NCI-H2227 (cell line): ENCODE measurements at regions not wholly inside any gene's neighbourhood (a gene's known extent, or its start where the extent isn't known, plus 50 kb on each side); places are given as distances from the start of the nearest gene placed in this dataset.

Experiments
- DNase-seq: peaks from one replicate; lab custom pipeline; 2025; ENCODE audit not compliant: unreplicated experiment; lab: John Stamatoyannopoulos, UW

DNA sequence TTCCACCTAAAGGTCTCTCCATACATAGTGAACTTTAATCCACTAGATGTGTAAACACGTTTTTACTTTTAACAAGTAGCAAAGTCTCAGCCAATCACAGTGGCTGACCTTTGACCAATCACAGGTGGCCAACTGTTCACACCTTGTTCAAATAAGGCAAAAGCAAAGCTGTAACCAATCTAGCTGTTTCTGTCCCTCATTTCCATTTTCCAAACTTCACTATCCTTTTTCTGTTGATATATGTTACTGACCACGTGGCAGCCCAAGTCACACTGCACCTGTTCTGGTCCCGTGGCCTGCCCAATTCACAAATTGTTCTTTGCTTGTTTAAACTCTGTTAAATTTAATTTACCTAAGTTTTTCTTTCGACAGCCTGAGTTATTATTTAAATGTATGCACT lies 393.5 kb upstream of the NETO1 start:
- no peak for DNase-seq

DNA sequence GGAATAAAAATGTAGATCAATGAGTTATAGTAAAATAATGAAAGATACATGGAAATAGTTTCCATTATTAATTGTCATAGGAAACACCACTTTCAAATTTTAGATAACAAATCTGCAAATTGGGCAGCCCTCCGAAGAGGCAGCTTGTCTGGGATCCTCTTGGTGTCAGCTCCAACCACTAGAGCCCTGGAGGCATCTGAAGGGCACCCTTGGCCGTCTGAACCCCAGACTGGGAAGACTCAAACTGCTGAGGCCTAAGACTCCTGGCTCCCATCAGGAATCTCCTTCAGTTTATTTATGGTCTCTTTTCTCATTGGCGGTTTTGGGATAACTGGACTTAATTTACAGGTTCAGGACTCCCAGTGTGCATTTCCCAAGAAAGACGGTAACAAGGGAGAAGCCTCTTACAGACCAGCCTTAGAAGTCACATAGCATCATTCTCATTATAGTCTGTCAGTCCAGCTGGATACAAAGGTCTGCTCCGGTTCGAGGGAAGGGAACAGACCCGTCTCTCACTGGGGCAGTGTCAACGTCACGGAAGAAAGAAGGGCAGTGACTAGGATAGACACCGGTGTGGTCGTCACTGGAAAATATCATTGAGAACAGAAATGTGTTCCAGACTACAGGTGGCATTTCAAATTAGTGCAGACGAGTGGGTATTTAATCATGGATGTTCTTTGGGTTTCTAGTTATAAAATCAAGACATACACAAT lies 390.7 kb upstream of the NETO1 start:
- no peak for DNase-seq

GRCh38 chr18:73254564-73254963 lies 386.8 kb upstream of the NETO1 start:
- DNase-seq, result no peak

- DNase-seq, result no peak
Measured at GRCh38 chr18:73249030-73249429, 381.2 kb upstream of the NETO1 start.

DNA sequence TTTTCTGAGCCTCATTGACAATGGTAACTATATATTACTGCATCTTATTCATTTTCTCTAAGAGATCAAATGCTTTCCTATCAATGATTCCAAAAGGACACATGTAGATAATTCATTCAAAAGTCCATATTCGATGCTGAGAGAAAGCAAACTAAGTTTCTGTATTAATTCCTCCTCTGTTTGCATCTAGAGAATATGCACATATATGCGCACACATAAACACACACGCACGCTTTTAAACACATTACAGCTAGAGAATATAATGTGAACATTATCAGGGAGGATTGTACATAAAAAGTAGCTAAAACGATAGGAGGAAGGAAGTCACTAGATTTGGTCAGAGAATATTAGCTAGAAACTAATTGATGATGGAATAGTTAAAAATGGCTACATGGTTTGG lies 379.0 kb upstream of the NETO1 start:
- no peak for DNase-seq

DNA sequence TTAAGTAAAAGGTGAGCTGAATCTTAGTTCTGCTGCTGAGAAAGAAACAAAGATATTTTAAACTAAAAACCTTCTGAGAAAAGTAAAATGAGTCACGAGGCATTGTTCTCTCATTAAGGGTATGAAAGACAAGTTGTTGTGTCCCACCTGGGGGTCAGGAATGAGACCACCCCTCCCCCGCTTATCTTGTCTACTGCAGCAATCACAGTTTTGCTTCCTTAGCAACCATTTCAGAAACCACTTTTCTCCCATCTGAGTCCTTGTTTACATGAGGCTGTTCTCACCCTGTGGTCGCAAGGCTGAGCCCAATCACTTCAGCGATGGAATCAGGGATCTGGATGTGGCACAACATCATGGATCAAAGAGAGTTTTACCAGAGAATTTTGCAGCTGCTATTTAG lies 377.6 kb upstream of the NETO1 start:
- no peak for DNase-seq

DNA sequence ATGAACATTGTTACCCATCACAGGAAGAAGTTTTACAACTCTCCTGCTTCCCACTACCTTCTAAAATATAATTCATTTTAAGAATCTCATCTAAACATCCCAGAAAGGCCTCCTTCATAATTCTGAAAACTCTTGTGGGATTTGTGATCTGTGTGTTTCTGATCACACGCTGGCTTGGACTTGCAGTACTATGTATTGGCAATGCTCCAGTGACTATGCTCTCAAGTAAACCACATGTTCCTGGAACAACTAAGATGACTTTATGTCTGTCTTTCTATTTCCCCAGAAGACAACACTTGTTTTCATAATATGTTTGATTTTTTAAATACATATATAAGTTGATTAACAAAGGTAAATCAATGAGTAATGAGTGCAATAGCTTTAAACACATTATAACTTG lies 376.6 kb upstream of the NETO1 start:
- DNase-seq, result no peak

DNA sequence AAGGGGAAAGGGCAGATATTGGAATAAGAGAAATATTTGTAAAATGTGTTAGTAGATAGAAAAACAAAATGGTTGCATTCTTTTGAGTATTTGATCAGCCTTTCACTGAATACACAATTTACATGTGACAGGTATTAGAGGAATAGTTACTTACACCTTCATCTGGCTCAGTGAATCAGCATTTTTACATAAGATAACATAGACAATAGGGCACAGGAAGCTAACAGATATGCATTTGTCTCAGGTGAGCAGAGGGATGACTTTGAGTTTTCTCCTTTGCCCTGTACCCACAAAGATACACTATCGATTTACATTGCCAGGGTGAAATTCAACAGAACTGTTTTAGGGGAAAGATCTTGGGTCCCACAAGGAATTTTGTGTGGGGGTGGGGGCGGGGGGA lies 373.1 kb upstream of the NETO1 start:
- no peak for DNase-seq

GRCh38 chr18:73235921-73236320 lies 368.1 kb upstream of the NETO1 start:
- DNase-seq, result no peak

- DNase-seq, result no peak
Measured at GRCh38 chr18:73235491-73235890, 367.7 kb upstream of the NETO1 start.

GRCh38 chr18:73232933-73233332 lies 365.1 kb upstream of the NETO1 start:
- DNase-seq, result no peak

DNA sequence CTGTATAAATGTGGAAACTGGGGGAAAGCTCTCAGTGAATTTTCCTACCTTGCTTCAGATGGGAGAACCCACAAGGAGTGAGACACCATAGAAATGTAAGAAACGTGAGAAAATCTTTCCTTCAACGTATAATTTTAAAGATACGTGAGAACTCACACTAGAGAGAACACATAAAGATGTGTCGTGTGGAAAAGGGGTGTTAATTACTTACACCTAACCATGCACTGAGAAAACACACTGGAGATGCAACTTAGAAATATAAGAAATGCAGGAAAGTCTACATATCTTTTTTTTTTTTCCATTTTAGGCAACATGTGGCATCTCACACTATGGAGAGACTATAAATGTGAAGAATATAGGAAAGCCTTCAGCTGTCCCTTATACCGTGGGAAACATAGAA lies 352.9 kb upstream of the NETO1 start:
- DNase-seq, result no peak

DNA sequence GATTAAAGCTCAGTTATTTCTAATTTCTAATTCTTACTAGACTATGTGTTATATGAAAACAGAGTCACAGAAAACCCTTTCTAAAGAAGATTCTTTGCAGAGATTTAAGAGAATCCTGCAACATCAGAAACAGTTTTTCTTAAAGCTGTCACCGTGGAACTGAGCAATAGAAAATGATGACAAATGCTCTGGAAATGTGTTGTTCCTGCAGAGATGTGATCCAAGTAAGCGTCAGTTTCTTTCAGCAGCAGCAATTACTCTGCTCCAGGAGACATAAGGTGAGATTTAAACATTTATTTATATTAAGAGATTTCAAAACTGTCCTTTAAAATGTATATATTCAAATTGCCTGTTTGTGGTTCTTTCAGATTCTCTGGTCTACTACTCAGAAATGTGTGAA lies 350.5 kb upstream of the NETO1 start:
- no peak for DNase-seq

DNA sequence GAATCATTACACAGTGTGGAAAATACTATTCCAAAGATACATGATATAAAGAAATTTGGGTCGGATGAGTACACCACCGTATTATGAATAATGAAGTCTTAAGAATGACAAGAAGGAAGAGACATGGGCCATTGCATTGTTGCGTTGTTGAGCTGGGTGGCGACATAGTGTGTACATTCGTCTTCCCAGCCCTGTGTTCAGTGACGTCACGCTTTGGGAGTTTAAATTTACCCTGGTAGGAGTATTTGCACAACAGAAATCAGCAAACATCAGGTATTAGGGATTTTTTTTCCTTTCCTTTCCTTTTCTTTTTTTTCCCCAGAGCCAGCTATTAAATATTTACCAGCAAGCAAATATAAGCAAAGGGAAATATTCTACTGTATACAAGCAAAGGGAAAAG lies 347.2 kb upstream of the NETO1 start:
- DNase-seq, result no peak

GRCh38 chr18:73212442-73212841 lies 344.7 kb upstream of the NETO1 start:
- DNase-seq, result no peak

DNA sequence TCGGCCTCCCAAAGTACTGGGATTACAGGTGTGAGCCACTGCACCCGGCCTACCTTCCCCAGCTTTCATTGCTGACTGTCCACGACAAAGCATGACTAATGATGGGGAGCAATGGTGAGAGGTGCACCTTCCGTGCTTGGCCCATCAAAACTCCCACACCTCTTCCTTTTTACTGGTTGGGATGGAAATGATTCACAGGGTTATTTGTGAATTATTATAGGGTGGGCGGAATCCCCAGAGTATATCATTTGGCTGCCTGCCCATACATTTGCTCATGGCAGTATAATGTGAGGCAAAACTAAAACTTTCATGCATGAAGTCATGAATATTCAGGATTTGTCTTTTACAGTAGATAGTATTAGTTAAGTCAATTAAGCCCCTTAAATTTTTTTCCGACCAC lies 334.2 kb upstream of the NETO1 start:
- DNase-seq, result no peak

DNA sequence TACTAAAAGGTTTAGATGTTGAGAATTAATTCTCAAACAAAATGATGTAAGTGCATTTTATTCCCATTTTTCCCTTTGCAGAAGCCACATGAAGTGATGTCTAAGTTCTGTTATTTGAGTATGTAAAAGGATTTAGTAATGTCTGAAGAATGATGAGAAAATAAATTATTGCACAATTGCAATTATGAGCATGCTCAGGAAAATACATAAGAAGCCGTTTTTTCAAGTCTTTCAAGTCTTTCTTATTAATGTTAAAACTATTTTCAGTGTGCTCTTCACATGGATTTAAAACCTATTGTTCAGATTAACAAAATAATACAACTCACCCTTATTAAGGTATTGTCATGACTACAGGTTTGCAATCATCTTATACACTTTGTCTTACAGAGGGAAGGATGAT lies 331.4 kb upstream of the NETO1 start:
- no peak for DNase-seq

GRCh38 chr18:73189718-73190117 lies 321.9 kb upstream of the NETO1 start:
- DNase-seq, result no peak

DNA sequence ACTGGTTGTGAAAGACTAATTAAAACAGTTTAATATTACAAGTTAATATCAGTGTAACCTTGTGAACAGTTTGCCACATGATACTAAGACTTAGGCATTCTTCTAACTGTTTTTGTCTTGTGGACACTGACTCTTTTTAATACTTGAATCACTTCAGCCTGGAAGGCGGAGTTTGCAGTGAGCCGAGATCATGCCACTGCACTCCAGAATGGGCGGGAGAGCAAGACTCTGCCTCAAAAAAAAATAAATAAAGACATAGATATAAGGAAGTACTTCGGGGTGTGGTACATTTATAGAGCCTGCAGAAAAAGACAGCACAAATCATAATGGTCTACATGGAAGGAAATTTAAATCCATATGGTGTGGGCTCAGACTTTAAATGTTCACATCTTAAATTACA lies 300.4 kb upstream of the NETO1 start:
- DNase-seq, result no peak

DNA sequence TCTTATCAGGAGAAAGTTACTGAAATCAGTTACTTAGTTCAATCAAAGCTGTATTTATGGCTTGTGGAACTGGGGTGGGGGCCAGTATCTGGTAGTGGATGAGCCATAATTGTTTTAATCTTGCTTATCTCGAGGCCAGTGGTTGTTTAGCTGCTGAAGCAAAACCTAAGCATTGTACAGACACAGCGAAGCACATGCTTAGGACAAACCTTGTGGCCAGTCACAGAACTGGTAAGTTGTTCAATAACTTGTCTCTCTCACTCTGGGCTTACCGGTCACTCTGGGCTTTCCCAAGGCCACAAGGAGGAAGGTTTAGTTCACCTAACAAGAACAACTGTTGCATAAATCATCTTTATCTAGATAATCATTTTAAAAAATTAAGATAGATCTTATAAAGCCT lies 296.6 kb upstream of the NETO1 start:
- no peak for DNase-seq

DNA sequence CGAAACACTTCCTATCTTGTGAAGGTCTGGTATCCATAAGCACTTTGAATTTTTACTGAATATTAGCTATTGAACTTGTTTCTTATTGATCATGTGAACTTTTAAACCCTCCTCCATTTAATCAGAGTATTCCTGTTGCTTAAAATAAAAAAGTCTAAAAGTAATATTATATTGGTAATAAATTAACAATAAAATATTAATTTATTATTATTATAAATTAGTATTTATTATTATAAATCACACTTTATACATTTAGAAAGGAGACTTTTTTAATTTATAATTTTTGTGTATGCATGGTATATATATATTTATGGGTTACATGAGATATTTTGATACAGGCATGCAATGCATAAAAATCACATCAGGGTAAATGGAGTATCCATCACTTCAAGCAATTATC lies 295.4 kb upstream of the NETO1 start:
- no peak for DNase-seq

DNA sequence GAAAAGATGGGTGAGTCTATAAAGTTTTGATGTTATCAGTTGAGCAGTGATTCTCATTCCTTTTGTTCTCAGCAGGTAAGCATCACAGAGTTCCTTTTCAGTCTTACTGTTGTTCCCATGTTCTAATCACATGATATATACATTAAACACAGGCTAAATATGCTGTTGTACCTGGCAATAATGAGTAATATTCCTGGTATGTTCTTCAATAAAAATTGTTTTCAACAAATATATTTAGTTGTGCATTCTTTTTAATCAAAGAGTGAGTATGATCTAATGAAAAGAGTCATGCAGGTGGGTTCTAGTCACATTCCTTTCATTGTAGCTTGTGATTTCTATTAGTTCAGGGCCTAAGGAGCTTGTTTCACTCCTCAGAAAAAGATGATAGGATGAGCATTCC lies 288.3 kb upstream of the NETO1 start:
- no peak for DNase-seq

GRCh38 chr18:73153271-73153670 lies 285.5 kb upstream of the NETO1 start:
- DNase-seq, result no peak

DNA sequence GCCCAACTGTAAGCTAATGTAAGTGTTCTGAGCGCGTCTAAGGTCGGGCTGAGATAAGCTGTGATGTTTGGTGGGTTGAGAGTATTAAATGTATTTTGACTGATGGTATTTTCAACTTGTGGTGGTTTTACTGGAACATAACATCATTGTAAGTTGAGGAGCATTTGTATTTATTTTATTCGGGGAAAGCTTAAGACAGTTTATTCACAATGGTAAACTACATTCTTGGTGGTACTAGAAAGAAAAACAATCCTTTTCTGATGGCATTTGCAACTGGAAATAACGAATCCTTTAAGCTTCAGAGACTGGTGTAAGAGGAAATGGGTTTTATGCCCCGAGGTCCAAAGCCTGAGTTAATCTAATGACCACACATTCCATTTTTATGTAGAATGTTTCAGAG lies 283.3 kb upstream of the NETO1 start:
- no peak for DNase-seq
